ENCODE measurements at regions not wholly inside any gene's neighbourhood (a gene's known extent, or its start where the extent isn't known, plus 50 kb on each side); places are given as distances from the start of the nearest gene placed in this dataset.

GRCh38 chr16:77551357-77551756, 116.5 kb upstream of the ADAMTS18 start:
- no peak for DNase-seq (ENCODE audit: low read depth)
- H3K4me3 ChIP-seq (ENCODE audit: low read depth, low read length): no peak overlapping the region
- TF ChIP-seq, protein P1, sequence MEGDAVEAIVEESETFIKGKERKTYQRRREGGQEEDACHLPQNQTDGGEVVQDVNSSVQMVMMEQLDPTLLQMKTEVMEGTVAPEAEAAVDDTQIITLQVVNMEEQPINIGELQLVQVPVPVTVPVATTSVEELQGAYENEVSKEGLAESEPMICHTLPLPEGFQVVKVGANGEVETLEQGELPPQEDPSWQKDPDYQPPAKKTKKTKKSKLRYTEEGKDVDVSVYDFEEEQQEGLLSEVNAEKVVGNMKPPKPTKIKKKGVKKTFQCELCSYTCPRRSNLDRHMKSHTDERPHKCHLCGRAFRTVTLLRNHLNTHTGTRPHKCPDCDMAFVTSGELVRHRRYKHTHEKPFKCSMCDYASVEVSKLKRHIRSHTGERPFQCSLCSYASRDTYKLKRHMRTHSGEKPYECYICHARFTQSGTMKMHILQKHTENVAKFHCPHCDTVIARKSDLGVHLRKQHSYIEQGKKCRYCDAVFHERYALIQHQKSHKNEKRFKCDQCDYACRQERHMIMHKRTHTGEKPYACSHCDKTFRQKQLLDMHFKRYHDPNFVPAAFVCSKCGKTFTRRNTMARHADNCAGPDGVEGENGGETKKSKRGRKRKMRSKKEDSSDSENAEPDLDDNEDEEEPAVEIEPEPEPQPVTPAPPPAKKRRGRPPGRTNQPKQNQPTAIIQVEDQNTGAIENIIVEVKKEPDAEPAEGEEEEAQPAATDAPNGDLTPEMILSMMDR (conservative IDR thresholded peaks at IDR 0.05; ENCODE audit: low read depth, low read length): no peak

DNA sequence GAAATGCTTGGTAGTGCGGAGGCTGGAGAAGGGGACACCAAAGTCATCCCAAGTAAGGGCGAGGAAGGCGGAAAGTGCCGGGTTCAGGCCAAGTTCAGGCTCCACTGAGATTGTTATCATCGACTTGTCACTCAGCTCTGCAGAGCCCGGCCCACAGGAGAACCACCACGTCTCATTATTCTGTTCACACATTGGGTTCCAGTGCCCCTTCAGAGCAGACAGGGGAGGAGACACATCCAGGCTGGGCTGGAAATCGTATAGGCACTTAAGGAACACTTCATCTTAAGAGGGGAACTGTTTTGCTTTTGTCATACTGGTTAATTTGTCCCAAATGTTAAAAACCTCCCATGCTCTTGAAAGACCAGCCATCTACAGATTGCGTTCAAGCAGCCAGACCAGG, 118.3 kb upstream of the ADAMTS18 start:
- no peak overlapping the region for H3K4me3 ChIP-seq (ENCODE audit: low read depth, low read length)
- no peak for DNase-seq (ENCODE audit: low read depth)
- TF ChIP-seq, protein P1 (conservative IDR thresholded peaks at IDR 0.05; ENCODE audit: low read depth, low read length): no peak

- TF ChIP-seq, protein P1 (conservative IDR thresholded peaks at IDR 0.05; ENCODE audit: low read depth, low read length): no peak
- H3K4me3 ChIP-seq (ENCODE audit: low read depth, low read length): no peak overlapping the region
- no peak for DNase-seq (ENCODE audit: low read depth)
Measured at GRCh38 chr16:77555126-77555525, 120.3 kb upstream of the ADAMTS18 start.

GRCh38 chr16:77555791-77556190, 121.0 kb upstream of the ADAMTS18 start:
- DNase-seq (ENCODE audit: low read depth): peak; percentile 38
- TF ChIP-seq, protein P1 (conservative IDR thresholded peaks at IDR 0.05; ENCODE audit: low read depth, low read length): no peak
- H3K4me3 ChIP-seq (ENCODE audit: low read depth, low read length): peak overlapping the region; percentile 46

- H3K4me3 ChIP-seq (ENCODE audit: low read depth, low read length): peak overlapping the region; percentile 46
- TF ChIP-seq, protein P1 (conservative IDR thresholded peaks at IDR 0.05; ENCODE audit: low read depth, low read length): no peak
- DNase-seq (ENCODE audit: low read depth): no peak
Measured at GRCh38 chr16:77556201-77556873, 121.5 kb upstream of the ADAMTS18 start.

- no peak overlapping the region for H3K4me3 ChIP-seq (ENCODE audit: low read depth, low read length)
- no peak for DNase-seq (ENCODE audit: low read depth)
- TF ChIP-seq, protein P1 (conservative IDR thresholded peaks at IDR 0.05; ENCODE audit: low read depth, low read length): no peak
Measured at GRCh38 chr16:77557385-77557784, 122.6 kb upstream of the ADAMTS18 start.

GRCh38 chr16:77558786-77559185, 124.0 kb upstream of the ADAMTS18 start:
- no peak overlapping the region for H3K4me3 ChIP-seq (ENCODE audit: low read depth, low read length)
- no peak for DNase-seq (ENCODE audit: low read depth)
- TF ChIP-seq, protein P1 (conservative IDR thresholded peaks at IDR 0.05; ENCODE audit: low read depth, low read length): no peak

Data from epithelial cell of proximal tubule (primary cell).